Lower leg skin (tissue), 3 donors: ENCODE measurements at regions not wholly inside any gene's neighbourhood (a gene's known extent, or its start where the extent isn't known, plus 50 kb on each side); places are given as distances from the start of the nearest gene placed in this dataset.

Source experiments
- POLR2A ChIP-seq, 2 donors: fragments of 450-650 bp; IDR thresholded peaks; one replicate each; pipeline ENCODE4 v1.6.1; 2016 to 2017; ENCODE audit warnings: antibody characterized with exemption in 2 of 2, mild to moderate bottlenecking in 1 of 2, moderate library complexity in 1 of 2
- TF ChIP-seq, protein P1 (sequence below), 3 donors: fragments of 450-650 bp; IDR thresholded peaks; one replicate each; pipeline ENCODE4 v1.5.1; 2016; ENCODE audit warnings: antibody characterized with exemption in 3 of 3, mild to moderate bottlenecking in 3 of 3, moderate library complexity in 2 of 3

DNA sequence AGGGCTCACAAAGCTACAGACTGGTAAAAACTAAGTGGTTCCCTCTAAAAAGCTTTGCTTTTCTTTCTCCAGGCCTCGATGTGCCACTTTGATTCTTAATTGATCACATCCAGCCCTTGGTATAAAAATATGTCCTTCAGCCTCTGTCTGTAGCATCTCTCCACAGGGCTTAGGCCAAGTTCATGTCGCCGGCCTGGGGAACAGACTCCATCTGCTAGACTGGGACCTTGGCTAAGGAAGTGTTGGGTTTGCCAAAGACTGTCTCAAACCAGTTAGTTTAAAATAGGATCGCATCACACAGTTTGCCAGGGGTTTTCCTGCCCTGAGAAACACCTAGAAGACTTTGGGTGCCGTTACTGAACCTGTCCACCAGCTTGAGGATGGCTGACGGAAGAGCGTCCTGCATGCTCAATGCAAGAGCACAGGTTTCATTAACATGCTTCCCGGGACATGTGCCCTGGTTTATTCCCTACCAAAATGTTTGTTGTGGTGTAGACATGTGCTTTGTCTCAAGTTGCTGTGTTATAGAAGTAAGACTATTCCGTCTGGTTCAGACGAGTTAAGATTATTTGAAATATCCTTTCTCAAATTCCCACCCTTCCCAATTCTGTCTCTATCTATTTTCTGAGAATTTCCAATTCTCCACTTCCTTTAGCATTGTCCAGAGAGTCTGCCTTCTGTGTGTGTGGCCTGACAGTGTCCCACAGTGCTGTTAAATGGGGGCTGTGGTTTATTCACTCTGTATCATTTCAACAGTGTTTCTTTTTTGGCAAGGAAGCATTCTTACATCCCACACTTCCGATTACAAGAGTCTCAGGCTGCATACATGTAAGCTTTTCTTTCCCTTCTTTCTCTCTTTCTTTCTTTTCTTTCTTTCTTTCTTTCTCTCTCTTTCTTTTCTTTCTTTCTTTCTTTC lies 334.7 kb downstream of the INHBA start:
- TF ChIP-seq, protein P1, sequence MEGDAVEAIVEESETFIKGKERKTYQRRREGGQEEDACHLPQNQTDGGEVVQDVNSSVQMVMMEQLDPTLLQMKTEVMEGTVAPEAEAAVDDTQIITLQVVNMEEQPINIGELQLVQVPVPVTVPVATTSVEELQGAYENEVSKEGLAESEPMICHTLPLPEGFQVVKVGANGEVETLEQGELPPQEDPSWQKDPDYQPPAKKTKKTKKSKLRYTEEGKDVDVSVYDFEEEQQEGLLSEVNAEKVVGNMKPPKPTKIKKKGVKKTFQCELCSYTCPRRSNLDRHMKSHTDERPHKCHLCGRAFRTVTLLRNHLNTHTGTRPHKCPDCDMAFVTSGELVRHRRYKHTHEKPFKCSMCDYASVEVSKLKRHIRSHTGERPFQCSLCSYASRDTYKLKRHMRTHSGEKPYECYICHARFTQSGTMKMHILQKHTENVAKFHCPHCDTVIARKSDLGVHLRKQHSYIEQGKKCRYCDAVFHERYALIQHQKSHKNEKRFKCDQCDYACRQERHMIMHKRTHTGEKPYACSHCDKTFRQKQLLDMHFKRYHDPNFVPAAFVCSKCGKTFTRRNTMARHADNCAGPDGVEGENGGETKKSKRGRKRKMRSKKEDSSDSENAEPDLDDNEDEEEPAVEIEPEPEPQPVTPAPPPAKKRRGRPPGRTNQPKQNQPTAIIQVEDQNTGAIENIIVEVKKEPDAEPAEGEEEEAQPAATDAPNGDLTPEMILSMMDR (IDR thresholded peaks at IDR 0.05), result no peak
- no peak for TF ChIP-seq POLR2A (IDR thresholded peaks at IDR 0.05)
